ENCODE measurements at regions not wholly inside any gene's neighbourhood (a gene's known extent, or its start where the extent isn't known, plus 50 kb on each side); places are given as distances from the start of the nearest gene placed in this dataset.

GRCh38 chr12:19963972-19964371 is 404.4 kb upstream of the PDE3A start:
- no peaks in the 10 kb centered on the region for H3K27me3 ChIP-seq (ENCODE audit: control insufficient read depth, insufficient read depth, low read length)
- H3K4me1 ChIP-seq (ENCODE audit: control insufficient read depth, insufficient read depth, low read length): peaks cover 43% of the 10 kb centered on the region
- H3K36me3 ChIP-seq (ENCODE audit: insufficient read depth, low read length): no peaks in the 10 kb centered on the region
- peak overlapping the region; percentile 26 for H3K4me2 ChIP-seq (ENCODE audit: low read length)
- peak overlapping the region; percentile 8 for H3K9ac ChIP-seq (ENCODE audit: low read depth, low read length)
- H3K9me3 ChIP-seq (replicated peaks; ENCODE audit: low read length): no peaks in the 10 kb centered on the region
- H3K4me3 ChIP-seq (ENCODE audit: low read length): no peak overlapping the region

GRCh38 chr12:19964549-19964948 is 403.8 kb upstream of the PDE3A start:
- Histone ChIP-seq H3K36me3 (ENCODE audit: insufficient read depth, low read length) (no peaks in the 10 kb centered on the region), H3K4me2 (ENCODE audit: low read length) (peak overlapping the region; percentile 26), H3K9me3 (replicated peaks; ENCODE audit: low read length) (no peaks in the 10 kb centered on the region), H3K4me1 (ENCODE audit: control insufficient read depth, insufficient read depth, low read length) (peaks cover 43% of the 10 kb centered on the region), H3K9ac (ENCODE audit: low read depth, low read length) (no peak overlapping the region), H3K4me3 (ENCODE audit: low read length) (no peak overlapping the region), H3K27me3 (ENCODE audit: control insufficient read depth, insufficient read depth, low read length) (no peaks in the 10 kb centered on the region)

- Histone ChIP-seq H3K4me3 (ENCODE audit: low read length) (no peak overlapping the region), H3K27me3 (ENCODE audit: control insufficient read depth, insufficient read depth, low read length) (no peaks in the 10 kb centered on the region), H3K9me3 (replicated peaks; ENCODE audit: low read length) (no peaks in the 10 kb centered on the region), H3K36me3 (ENCODE audit: insufficient read depth, low read length) (no peaks in the 10 kb centered on the region), H3K4me2 (ENCODE audit: low read length) (no peak overlapping the region), H3K4me1 (ENCODE audit: control insufficient read depth, insufficient read depth, low read length) (peaks cover 41% of the 10 kb centered on the region), H3K9ac (ENCODE audit: low read depth, low read length) (no peak overlapping the region)
These were observed 402.9 kb upstream of the PDE3A start for GRCh38 chr12:19965196-19966038.

- Histone ChIP-seq H3K4me1 (ENCODE audit: control insufficient read depth, insufficient read depth, low read length) (peaks cover 57% of the 10 kb centered on the region), H3K27me3 (ENCODE audit: control insufficient read depth, insufficient read depth, low read length) (no peaks in the 10 kb centered on the region), H3K9me3 (replicated peaks; ENCODE audit: low read length) (no peaks in the 10 kb centered on the region), H3K36me3 (ENCODE audit: insufficient read depth, low read length) (no peaks in the 10 kb centered on the region), H3K4me2 (ENCODE audit: low read length) (peak overlapping the region; percentile 48), H3K4me3 (ENCODE audit: low read length) (no peak overlapping the region), H3K9ac (ENCODE audit: low read depth, low read length) (peak overlapping the region; percentile 31)
These were observed 401.3 kb upstream of the PDE3A start for GRCh38 chr12:19967001-19967400.

GRCh38 chr12:19967431-19967830 is 400.9 kb upstream of the PDE3A start:
- Histone ChIP-seq H3K4me3 (ENCODE audit: low read length) (no peak overlapping the region), H3K36me3 (ENCODE audit: insufficient read depth, low read length) (no peaks in the 10 kb centered on the region)

GRCh38 chr12:19970116-19970515 is 398.2 kb upstream of the PDE3A start:
- Histone ChIP-seq H3K9me3 (replicated peaks; ENCODE audit: low read length) (no peaks in the 10 kb centered on the region), H3K4me3 (ENCODE audit: low read length) (no peak overlapping the region), H3K27me3 (ENCODE audit: control insufficient read depth, insufficient read depth, low read length) (no peaks in the 10 kb centered on the region), H3K36me3 (ENCODE audit: insufficient read depth, low read length) (no peaks in the 10 kb centered on the region), H3K4me1 (ENCODE audit: control insufficient read depth, insufficient read depth, low read length) (peaks cover 45% of the 10 kb centered on the region), H3K4me2 (ENCODE audit: low read length) (peak overlapping the region; percentile 26), H3K9ac (ENCODE audit: low read depth, low read length) (peak overlapping the region; percentile 31)

More at GRCh38 chr12:19967431-19967830, 400.9 kb upstream of the PDE3A start:
- peaks cover 61% of the 10 kb centered on the region for H3K4me1 ChIP-seq (ENCODE audit: control insufficient read depth, insufficient read depth, low read length)
- H3K27me3 ChIP-seq (ENCODE audit: control insufficient read depth, insufficient read depth, low read length): no peaks in the 10 kb centered on the region
- H3K9ac ChIP-seq (ENCODE audit: low read depth, low read length): peak overlapping the region; percentile 31
- H3K9me3 ChIP-seq (replicated peaks; ENCODE audit: low read length): no peaks in the 10 kb centered on the region
- peak overlapping the region; percentile 48 for H3K4me2 ChIP-seq (ENCODE audit: low read length)

- H3K9ac ChIP-seq (ENCODE audit: low read depth, low read length): no peak overlapping the region
- H3K36me3 ChIP-seq (ENCODE audit: insufficient read depth, low read length): no peaks in the 10 kb centered on the region
- H3K27me3 ChIP-seq (ENCODE audit: control insufficient read depth, insufficient read depth, low read length): no peaks in the 10 kb centered on the region
- H3K9me3 ChIP-seq (replicated peaks; ENCODE audit: low read length): no peaks in the 10 kb centered on the region
- H3K4me1 ChIP-seq (ENCODE audit: control insufficient read depth, insufficient read depth, low read length): peaks cover 45% of the 10 kb centered on the region
- no peak overlapping the region for H3K4me2 ChIP-seq (ENCODE audit: low read length)
- H3K4me3 ChIP-seq (ENCODE audit: low read length): no peak overlapping the region
These were observed 397.5 kb upstream of the PDE3A start for GRCh38 chr12:19970821-19971220.

GRCh38 chr12:19971361-19972280 is 396.7 kb upstream of the PDE3A start:
- Histone ChIP-seq H3K36me3 (ENCODE audit: insufficient read depth, low read length) (no peaks in the 10 kb centered on the region), H3K4me2 (ENCODE audit: low read length) (no peak overlapping the region), H3K9ac (ENCODE audit: low read depth, low read length) (peak overlapping the region; percentile 1), H3K9me3 (replicated peaks; ENCODE audit: low read length) (no peaks in the 10 kb centered on the region), H3K27me3 (ENCODE audit: control insufficient read depth, insufficient read depth, low read length) (no peaks in the 10 kb centered on the region), H3K4me1 (ENCODE audit: control insufficient read depth, insufficient read depth, low read length) (peaks cover 45% of the 10 kb centered on the region), H3K4me3 (ENCODE audit: low read length) (no peak overlapping the region)

GRCh38 chr12:19972325-19973288 is 395.7 kb upstream of the PDE3A start:
- H3K27me3 ChIP-seq (ENCODE audit: control insufficient read depth, insufficient read depth, low read length): no peaks in the 10 kb centered on the region
- H3K4me2 ChIP-seq (ENCODE audit: low read length): no peak overlapping the region
- no peaks in the 10 kb centered on the region for H3K36me3 ChIP-seq (ENCODE audit: insufficient read depth, low read length)
- peak overlapping the region; percentile 1 for H3K9ac ChIP-seq (ENCODE audit: low read depth, low read length)
- no peaks in the 10 kb centered on the region for H3K9me3 ChIP-seq (replicated peaks; ENCODE audit: low read length)
- peaks cover 39% of the 10 kb centered on the region for H3K4me1 ChIP-seq (ENCODE audit: control insufficient read depth, insufficient read depth, low read length)
- H3K4me3 ChIP-seq (ENCODE audit: low read length): no peak overlapping the region

- Histone ChIP-seq H3K27me3 (ENCODE audit: control insufficient read depth, insufficient read depth, low read length) (no peaks in the 10 kb centered on the region), H3K9me3 (replicated peaks; ENCODE audit: low read length) (no peaks in the 10 kb centered on the region), H3K4me3 (ENCODE audit: low read length) (no peak overlapping the region), H3K4me2 (ENCODE audit: low read length) (no peak overlapping the region), H3K9ac (ENCODE audit: low read depth, low read length) (no peak overlapping the region), H3K36me3 (ENCODE audit: insufficient read depth, low read length) (no peaks in the 10 kb centered on the region), H3K4me1 (ENCODE audit: control insufficient read depth, insufficient read depth, low read length) (peaks cover 5% of the 10 kb centered on the region)
These were observed 390.1 kb upstream of the PDE3A start for GRCh38 chr12:19978193-19978592.

- Histone ChIP-seq H3K4me3 (ENCODE audit: low read length) (no peak overlapping the region), H3K4me1 (ENCODE audit: control insufficient read depth, insufficient read depth, low read length) (peaks cover 5% of the 10 kb centered on the region), H3K27me3 (ENCODE audit: control insufficient read depth, insufficient read depth, low read length) (no peaks in the 10 kb centered on the region), H3K9ac (ENCODE audit: low read depth, low read length) (no peak overlapping the region), H3K4me2 (ENCODE audit: low read length) (no peak overlapping the region), H3K9me3 (replicated peaks; ENCODE audit: low read length) (no peaks in the 10 kb centered on the region), H3K36me3 (ENCODE audit: insufficient read depth, low read length) (no peaks in the 10 kb centered on the region)
These were observed 388.8 kb upstream of the PDE3A start for GRCh38 chr12:19979584-19979983.

Measured in skeletal muscle satellite cell (primary cell).